ENCODE measurements at regions not wholly inside any gene's neighbourhood (a gene's known extent, or its start where the extent isn't known, plus 50 kb on each side); places are given as distances from the start of the nearest gene placed in this dataset.
A peak's percentile ranks its signal among the peaks of the same experiment; 100 is the strongest.
"Not testable (repeated sequence)": the region's sequence is repeated elsewhere in the genome, so short reads cannot be mapped to it uniquely, and the experiment has no call there.

- DNase-seq (ENCODE audit: low read depth) = no peak
These were observed 1356.6 kb downstream of the SLITRK5 start for GRCh38 chr13:89027694-89028306.

DNA sequence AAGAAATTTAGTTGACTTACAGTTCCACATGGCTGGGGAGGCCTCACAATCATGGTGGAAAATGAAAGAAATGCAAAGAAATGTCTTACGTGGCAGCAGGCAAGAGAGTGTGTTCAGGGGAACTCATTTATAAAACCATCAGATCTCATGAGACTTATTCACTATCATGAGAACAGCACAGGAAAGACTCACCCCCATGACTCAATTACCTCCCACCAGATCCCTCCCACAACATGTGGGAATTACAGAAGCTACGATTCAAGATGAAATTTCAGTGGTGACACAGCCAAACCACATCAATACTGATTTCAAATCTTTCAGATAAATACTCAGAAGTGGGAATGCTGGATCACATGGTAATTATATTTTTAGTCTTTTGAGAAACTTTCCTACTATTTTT, 1357.9 kb downstream of the SLITRK5 start:
- peak; percentile 0 for DNase-seq (ENCODE audit: low read depth)

- no peak for DNase-seq (ENCODE audit: low read depth)
These were observed 1362.8 kb downstream of the SLITRK5 start for GRCh38 chr13:89034015-89034414.

DNA sequence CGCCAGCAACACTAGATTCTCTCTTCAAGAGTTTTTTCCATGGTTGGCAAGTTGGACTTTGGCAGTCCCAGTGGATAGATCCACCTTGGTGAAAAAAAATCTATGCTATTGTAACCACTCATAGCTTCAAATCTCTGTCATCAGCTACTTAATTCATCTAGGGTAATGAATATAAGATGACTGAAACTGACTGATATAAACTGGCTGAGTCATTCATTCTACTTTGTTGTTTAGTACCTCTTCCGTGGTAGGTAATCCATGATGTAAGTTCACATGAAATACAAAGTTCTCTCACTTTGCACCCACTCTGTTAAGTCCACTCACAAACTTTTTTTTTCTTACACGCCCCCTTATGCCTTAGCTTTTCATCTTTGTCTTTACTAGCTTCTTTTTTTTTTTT, 1381.5 kb downstream of the SLITRK5 start:
- DNase-seq (ENCODE audit: low read depth) = no peak

GRCh38 chr13:89053418-89053817, 1382.2 kb downstream of the SLITRK5 start:
- no peak for DNase-seq (ENCODE audit: low read depth)

GRCh38 chr13:89057274-89057673, 1386.1 kb downstream of the SLITRK5 start:
- no peak for DNase-seq (ENCODE audit: low read depth)

DNA sequence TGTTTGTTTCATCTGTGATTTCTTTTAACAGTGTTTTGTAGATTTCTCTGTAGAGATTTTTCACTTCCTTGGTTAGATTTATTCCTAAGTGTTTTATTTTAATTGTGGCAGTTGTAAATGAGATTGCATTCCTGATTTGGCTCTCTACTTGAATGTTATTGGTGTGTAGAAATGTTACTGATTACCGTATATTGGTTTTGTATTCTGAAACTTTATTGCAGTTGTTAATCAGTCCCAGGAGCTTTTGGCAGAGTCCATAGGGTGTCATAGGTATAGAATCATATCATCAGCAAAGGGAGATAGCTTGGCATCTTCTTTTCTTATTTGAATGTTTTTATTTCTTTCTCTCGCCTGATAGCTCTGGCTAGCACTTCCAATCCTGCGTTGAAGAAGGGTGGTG, 1386.7 kb downstream of the SLITRK5 start:
- no peak for DNase-seq (ENCODE audit: low read depth)

GRCh38 chr13:89061821-89062220, 1390.7 kb downstream of the SLITRK5 start:
- DNase-seq (ENCODE audit: low read depth) = no peak

DNA sequence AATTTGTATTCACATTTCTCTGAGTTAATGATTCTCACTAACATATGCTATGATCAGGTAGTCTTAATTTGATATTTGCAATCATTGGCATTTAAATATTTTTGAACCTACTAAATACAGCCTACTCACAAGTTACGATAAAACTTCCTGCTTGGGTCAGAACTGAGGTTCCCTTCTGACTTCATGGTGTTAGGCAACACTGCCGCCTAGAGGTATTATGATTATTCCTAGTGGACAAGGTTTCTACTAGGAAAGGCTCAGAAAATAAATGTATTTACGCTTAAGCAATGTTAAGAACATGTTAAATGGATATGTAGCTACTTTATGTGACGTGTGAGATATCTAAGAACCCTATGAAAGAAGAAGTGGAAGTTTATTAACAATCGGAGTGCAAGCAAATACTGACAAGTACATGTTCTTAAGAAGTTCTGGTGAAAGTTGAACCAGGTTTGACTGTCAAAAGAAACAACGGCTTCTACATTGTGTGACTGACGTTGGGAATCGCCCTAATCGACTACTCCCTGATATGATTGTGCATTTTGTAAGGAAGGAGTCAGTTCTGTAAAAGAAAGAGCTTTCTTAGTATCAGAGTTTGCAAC, 1395.8 kb downstream of the SLITRK5 start:
- DNase-seq (ENCODE audit: low read depth) = peak; percentile 3

DNA sequence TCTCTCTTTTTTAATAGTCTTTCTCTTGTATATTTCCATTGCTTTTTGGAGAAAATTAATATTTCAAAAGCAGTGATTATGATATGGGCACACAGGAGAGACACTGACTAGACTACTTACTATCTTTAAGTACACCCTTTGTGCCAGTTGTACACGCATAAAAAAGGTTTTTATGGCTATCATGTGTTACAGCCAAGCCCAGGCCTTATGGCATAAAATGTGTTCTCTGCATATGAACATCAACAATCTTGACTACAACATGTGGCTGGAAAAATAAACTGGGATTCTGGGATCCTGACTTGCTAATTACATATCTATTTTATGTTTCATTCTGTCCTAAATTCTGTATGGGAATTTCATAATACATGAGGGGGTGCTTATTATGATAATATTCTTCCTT, 1401.8 kb downstream of the SLITRK5 start:
- DNase-seq (ENCODE audit: low read depth) = no peak

GRCh38 chr13:89076622-89077021, 1405.5 kb downstream of the SLITRK5 start:
- DNase-seq (ENCODE audit: low read depth) = no peak

- no peak for DNase-seq (ENCODE audit: low read depth)
These were observed 1411.5 kb downstream of the SLITRK5 start for GRCh38 chr13:89082623-89083022.

GRCh38 chr13:89088107-89088506, 1416.9 kb downstream of the SLITRK5 start:
- not testable (repeated sequence) for DNase-seq (ENCODE audit: low read depth)

GRCh38 chr13:89097994-89098393, 1426.8 kb downstream of the SLITRK5 start:
- no peak for DNase-seq (ENCODE audit: low read depth)

DNA sequence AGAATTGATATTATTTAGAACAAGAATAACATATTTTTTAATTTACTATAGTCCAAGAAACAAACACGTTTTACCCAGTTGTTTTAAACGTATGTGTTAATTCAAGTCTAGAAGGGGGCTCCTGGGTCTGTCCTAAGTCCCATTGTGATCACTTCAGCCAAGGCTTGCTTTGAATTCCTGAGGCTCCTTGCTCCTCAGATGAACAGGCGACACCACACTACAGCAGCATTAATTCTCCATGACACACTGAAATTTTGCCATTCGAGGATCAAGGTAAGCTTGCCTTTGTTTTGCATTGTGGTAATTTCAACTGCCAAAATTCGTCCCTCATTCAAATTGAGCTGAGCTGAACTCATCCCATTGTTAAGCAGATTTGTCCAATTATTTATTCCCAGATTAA, 1442.6 kb downstream of the SLITRK5 start:
- no peak for DNase-seq (ENCODE audit: low read depth)

DNA sequence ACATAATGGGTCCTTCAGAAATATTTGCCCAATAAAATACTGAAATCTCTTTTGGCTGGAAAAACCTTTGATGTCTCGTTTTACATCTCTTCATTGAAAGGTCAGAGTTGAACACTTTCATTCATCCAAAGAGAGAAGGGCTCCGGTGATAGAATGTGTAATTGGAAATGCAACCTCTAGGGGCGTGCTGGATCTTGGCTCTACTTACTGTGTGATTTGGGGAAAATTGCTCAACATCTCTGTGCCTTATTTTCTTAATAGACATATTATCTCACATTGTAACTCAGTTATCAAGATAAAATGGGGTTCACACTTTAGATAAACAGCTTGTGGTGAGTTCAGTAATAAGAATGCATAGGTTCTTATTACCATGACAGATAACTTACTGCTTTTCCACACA, 1444.1 kb downstream of the SLITRK5 start:
- no peak for DNase-seq (ENCODE audit: low read depth)

- DNase-seq (ENCODE audit: low read depth) = no peak
These were observed 1465.5 kb downstream of the SLITRK5 start for GRCh38 chr13:89136678-89137077.

DNA sequence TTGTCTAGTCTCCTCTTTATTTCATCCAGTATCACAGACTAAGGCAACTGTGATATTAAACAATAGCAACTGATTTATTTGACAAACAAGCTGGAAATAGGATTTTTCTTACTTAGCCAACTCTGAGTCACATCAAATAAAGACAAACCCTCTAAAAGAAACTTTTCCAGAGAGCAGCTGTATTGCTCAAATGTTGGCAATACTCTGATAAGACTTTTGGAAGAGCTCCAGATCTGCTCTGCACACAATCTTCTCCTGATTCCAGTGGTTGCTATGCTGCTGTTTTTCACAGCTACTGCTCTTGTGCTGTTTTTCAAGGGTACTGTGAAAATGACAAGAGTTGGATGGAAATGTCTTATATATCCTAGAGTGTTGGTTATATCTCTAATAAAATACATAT, 1479.2 kb downstream of the SLITRK5 start:
- peak; percentile 13 for DNase-seq (ENCODE audit: low read depth)

GRCh38 chr13:89153941-89154340, 1482.8 kb downstream of the SLITRK5 start:
- no peak for DNase-seq (ENCODE audit: low read depth)

DNA sequence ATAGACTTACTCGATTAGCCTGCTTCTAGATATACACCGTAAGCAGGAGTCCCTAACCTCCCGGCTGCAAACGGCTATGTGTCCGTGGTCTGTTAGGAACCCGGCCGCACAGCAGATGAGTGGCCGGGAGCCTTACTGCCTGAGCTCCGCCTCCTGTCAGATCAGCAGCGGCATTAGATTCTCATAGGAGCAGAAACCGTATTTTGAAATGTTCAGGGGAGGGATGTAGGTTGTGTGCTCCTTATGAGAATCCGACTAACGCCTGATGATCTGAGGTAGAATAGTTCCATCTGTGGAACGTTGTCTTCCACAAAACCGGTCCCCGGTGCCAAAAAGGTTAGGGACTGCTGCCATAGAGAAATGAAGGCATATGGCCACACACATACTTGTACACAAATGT, 1491.9 kb downstream of the SLITRK5 start:
- peak; percentile 71 for DNase-seq (ENCODE audit: low read depth)

DNA sequence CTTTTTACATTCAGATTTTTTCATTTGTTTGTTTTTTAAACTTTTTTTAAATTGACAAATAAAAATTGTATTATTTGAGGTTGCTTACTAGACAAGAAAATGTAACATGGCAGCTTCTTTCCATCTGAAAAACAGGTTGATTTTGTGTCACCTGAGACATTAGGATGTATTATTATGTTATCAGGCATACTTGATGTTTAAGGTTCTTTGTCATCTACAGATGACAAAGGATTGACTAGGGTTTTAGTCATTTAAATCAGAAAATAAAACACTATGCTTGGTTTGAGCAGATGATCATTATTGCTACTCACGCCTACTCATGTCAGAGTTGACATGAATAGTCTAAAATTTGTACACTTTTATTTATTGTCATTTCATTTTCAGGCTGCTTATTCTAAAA, 1494.5 kb downstream of the SLITRK5 start:
- no peak for DNase-seq (ENCODE audit: low read depth)

DNA sequence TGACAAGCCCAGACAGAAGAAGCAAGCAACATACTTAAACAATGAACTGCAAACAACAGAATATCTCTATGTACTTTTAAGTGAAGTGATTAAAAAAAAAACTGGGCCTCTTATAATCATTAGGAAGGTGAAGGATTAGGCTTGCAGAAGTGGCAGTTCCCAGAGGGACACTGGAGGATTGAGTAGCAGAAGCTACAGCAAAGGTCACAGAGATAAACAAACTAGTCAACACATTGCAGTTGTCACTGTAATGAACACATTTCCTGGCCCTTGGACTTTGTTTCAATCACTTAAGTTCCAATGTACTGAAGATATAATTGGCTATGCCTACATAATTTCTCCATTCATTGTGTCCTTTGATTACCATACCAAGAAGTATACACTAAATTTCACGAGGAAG, 1498.8 kb downstream of the SLITRK5 start:
- DNase-seq (ENCODE audit: low read depth) = no peak

GRCh38 chr13:89181041-89181440, 1509.9 kb downstream of the SLITRK5 start:
- no peak for DNase-seq (ENCODE audit: low read depth)

DNA sequence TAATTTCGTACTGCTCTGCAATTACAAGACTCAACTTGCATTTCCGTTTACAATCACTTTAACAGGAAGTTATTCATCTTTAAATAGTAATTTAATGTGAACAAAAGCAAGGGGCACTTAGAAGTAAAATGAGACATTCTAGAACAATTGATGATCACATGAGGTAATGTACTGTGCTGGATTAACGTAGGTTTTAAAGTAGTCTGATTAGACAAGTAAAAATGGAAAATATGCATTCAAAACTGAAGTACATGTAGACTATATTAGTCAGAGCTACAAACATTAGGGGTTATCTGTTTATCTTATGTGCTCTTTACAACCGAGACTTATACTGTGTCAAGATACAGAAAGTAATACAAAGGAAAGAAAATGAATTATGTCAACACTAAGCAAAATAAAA, 1528.0 kb downstream of the SLITRK5 start:
- no peak for DNase-seq (ENCODE audit: low read depth)

Data from RPMI7951 (cell line).